ENCODE measurements at regions not wholly inside any gene's neighbourhood (a gene's known extent, or its start where the extent isn't known, plus 50 kb on each side); places are given as distances from the start of the nearest gene placed in this dataset.

DNA sequence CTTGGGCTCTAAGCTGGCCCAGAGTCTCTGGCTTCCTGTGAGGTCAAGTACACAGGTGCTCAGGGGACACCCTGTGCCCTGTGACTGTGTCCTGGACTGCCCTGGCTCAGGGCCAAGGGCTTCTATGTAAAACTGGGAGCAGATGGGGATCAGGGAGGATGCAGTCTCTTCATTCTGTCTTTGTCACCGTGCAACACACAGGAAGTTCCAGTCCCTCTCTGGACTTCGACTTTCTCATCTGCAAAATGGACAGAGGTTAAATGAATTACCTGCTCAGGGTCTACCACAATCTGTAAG lies 61.9 kb upstream of the TLE3 start:
- Histone ChIP-seq H3K27me3 (ENCODE audit: insufficient read depth, low read length) (no peaks in the 10 kb centered on the region), H3K9me2 (ENCODE audit: insufficient read depth) (no peaks in the 10 kb centered on the region), H3K4me1 (ENCODE audit: control insufficient read depth in 1 of 2, insufficient read depth in 2 of 2, low read length in 2 of 2) (peaks cover 0 to 3% of the 10 kb centered on the region in 2 experiments; a peak in 1 of 4 replicates), H3K9me3 (ENCODE audit: control insufficient read depth in 1 of 2, insufficient read depth in 1 of 2, low read depth in 1 of 2, low read length in 2 of 2) (no peaks in the 10 kb centered on the region; a peak in 1 of 4 replicates), H3K4me3 (replicated peaks in 1 of 2; ENCODE audit: low read depth in 1 of 2, low read length in 2 of 2) (no peak overlapping the region), H4K20me1 (ENCODE audit: insufficient read depth) (no peaks in the 10 kb centered on the region), H3K27ac (ENCODE audit: low read depth, low read length) (no peak overlapping the region), H3K4me2 (ENCODE audit: low read length) (no peak overlapping the region), H2AFZ (ENCODE audit: low read depth, low read length, poor library complexity, severe bottlenecking) (no peak overlapping the region), H3K36me3 (ENCODE audit: control insufficient read depth in 1 of 2, insufficient read depth in 2 of 2, low read length in 2 of 2) (no peaks in the 10 kb centered on the region), H3K79me2 (ENCODE audit: insufficient read depth, low read length) (no peaks in the 10 kb centered on the region), H3K9ac (ENCODE audit: low read length) (no peak overlapping the region)
- intact Hi-C loops (cut with micrococcal nuclease) = no loop called here
- ChIA-PET POLR2A (no interaction called here), RAD21 (ENCODE audit: low non-redundant PET in 1 of 2, low total read pairs in 2 of 2, uncharacterized antibody in 2 of 2, unreplicated experiment in 2 of 2) (no interaction called here), CTCF (no interaction called here)
- DNase-seq (ENCODE audit: low read depth, low spot score) = no peak
- TF ChIP-seq SRF (IDR thresholded peaks at IDR 0.05; ENCODE audit: low read depth) (no peak), ZNF274 (IDR thresholded peaks at IDR 0.05; ENCODE audit: low read depth, low read length) (no peak), TCF7L2 (IDR thresholded peaks at IDR 0.05; ENCODE audit: borderline replicate concordance, extremely low read depth, insufficient read depth, insufficient read length) (no peak), FOSL1 (IDR thresholded peaks at IDR 0.05; ENCODE audit: low read depth) (no peak), EGR1 (IDR thresholded peaks at IDR 0.05; ENCODE audit: low read depth) (no peak), POLR2A (IDR thresholded peaks at IDR 0.05; ENCODE audit: borderline replicate concordance, extremely low read depth, insufficient read depth, insufficient read length) (no peak), JUND (IDR thresholded peaks at IDR 0.05) (no peak), ZFX (IDR thresholded peaks at IDR 0.05) (no peak)
- TF ChIP-seq, protein P1, sequence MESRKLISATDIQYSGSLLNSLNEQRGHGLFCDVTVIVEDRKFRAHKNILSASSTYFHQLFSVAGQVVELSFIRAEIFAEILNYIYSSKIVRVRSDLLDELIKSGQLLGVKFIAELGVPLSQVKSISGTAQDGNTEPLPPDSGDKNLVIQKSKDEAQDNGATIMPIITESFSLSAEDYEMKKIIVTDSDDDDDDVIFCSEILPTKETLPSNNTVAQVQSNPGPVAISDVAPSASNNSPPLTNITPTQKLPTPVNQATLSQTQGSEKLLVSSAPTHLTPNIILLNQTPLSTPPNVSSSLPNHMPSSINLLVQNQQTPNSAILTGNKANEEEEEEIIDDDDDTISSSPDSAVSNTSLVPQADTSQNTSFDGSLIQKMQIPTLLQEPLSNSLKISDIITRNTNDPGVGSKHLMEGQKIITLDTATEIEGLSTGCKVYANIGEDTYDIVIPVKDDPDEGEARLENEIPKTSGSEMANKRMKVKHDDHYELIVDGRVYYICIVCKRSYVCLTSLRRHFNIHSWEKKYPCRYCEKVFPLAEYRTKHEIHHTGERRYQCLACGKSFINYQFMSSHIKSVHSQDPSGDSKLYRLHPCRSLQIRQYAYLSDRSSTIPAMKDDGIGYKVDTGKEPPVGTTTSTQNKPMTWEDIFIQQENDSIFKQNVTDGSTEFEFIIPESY (IDR thresholded peaks at IDR 0.05; ENCODE audit: extremely low read depth, insufficient replicate concordance, low read length) = no peak
- ATAC-seq = no peak
- no TSS peak for BruUV-seq (replicated peaks)
